ENCODE measurements at regions not wholly inside any gene's neighbourhood (a gene's known extent, or its start where the extent isn't known, plus 50 kb on each side); places are given as distances from the start of the nearest gene placed in this dataset.

- Histone ChIP-seq H3K4me1 (no peaks in the 10 kb centered on the region), H3K36me3 (no peaks in the 10 kb centered on the region), H3K4me3 (no peak overlapping the region), H3K27ac (no peak overlapping the region), H3K9me3 (no peaks in the 10 kb centered on the region), H3K27me3 (no peaks in the 10 kb centered on the region)
- no peak for DNase-seq
- TF ChIP-seq CTCF (IDR thresholded peaks at IDR 0.05) (no peak), POLR2A (IDR thresholded peaks at IDR 0.05) (no peak)
Observed at GRCh38 chr3:157751386-157751785, 248.2 kb upstream of the VEPH1 start.

GRCh38 chr3:157746391-157746790, 243.2 kb upstream of the VEPH1 start:
- DNase-seq: no peak
- H3K27me3 ChIP-seq: no peaks in the 10 kb centered on the region
- H3K4me3 ChIP-seq: no peak overlapping the region
- TF ChIP-seq POLR2A (IDR thresholded peaks at IDR 0.05): no peak
- no peak for TF ChIP-seq CTCF (IDR thresholded peaks at IDR 0.05)
- no peak overlapping the region for H3K27ac ChIP-seq
- H3K9me3 ChIP-seq: no peaks in the 10 kb centered on the region
- no peaks in the 10 kb centered on the region for H3K36me3 ChIP-seq
- no peaks in the 10 kb centered on the region for H3K4me1 ChIP-seq

- no peak for TF ChIP-seq CTCF (IDR thresholded peaks at IDR 0.05)
- TF ChIP-seq POLR2A (IDR thresholded peaks at IDR 0.05): no peak
- no peaks in the 10 kb centered on the region for H3K27me3 ChIP-seq
- no peak overlapping the region for H3K27ac ChIP-seq
- no peak for DNase-seq
- H3K36me3 ChIP-seq: no peaks in the 10 kb centered on the region
- no peaks in the 10 kb centered on the region for H3K4me1 ChIP-seq
- no peaks in the 10 kb centered on the region for H3K9me3 ChIP-seq
- H3K4me3 ChIP-seq: no peak overlapping the region
Observed at GRCh38 chr3:157741607-157742006, 238.4 kb upstream of the VEPH1 start.

- Histone ChIP-seq H3K4me3 (no peak overlapping the region), H3K27ac (no peak overlapping the region), H3K9me3 (no peaks in the 10 kb centered on the region), H3K27me3 (no peaks in the 10 kb centered on the region), H3K4me1 (no peaks in the 10 kb centered on the region), H3K36me3 (no peaks in the 10 kb centered on the region)
- TF ChIP-seq POLR2A (IDR thresholded peaks at IDR 0.05) (no peak), CTCF (IDR thresholded peaks at IDR 0.05) (no peak)
- no peak for DNase-seq
Observed at GRCh38 chr3:157738441-157738840, 235.2 kb upstream of the VEPH1 start.

GRCh38 chr3:157718800-157719199, 215.6 kb upstream of the VEPH1 start:
- DNase-seq: no peak
- Histone ChIP-seq H3K4me3 (no peak overlapping the region), H3K9me3 (no peaks in the 10 kb centered on the region), H3K27me3 (no peaks in the 10 kb centered on the region), H3K4me1 (no peaks in the 10 kb centered on the region), H3K27ac (no peak overlapping the region), H3K36me3 (no peaks in the 10 kb centered on the region)
- TF ChIP-seq CTCF (IDR thresholded peaks at IDR 0.05) (no peak), POLR2A (IDR thresholded peaks at IDR 0.05) (no peak)

GRCh38 chr3:157713101-157713500, 209.9 kb upstream of the VEPH1 start:
- H3K27me3 ChIP-seq: no peaks in the 10 kb centered on the region
- H3K9me3 ChIP-seq: no peaks in the 10 kb centered on the region
- DNase-seq: no peak
- TF ChIP-seq CTCF (IDR thresholded peaks at IDR 0.05) (no peak), POLR2A (IDR thresholded peaks at IDR 0.05) (no peak)
- H3K27ac ChIP-seq: no peak overlapping the region
- no peaks in the 10 kb centered on the region for H3K36me3 ChIP-seq
- H3K4me3 ChIP-seq: no peak overlapping the region
- no peaks in the 10 kb centered on the region for H3K4me1 ChIP-seq

Measured in Peyer's patch (tissue), 4 donors.